Loucy (cell line): ENCODE measurements at regions not wholly inside any gene's neighbourhood (a gene's known extent, or its start where the extent isn't known, plus 50 kb on each side); places are given as distances from the start of the nearest gene placed in this dataset.

Source experiments
- EZH2phosphoT487 ChIP-seq: fragments of 200-600 bp; IDR thresholded peaks from 2 replicates; pipeline ENCODE4 v1.6.1; 2018; ENCODE audit warnings: antibody characterized with exemption, mild to moderate bottlenecking, moderate library complexity, borderline replicate concordance
- TF ChIP-seq, protein P1 (sequence below): fragments of 200-600 bp; sonication (generic); conservative IDR thresholded peaks from 2 replicates; pipeline ENCODE4 v1.5.1; 2014; ENCODE audit warnings: mild to moderate bottlenecking, antibody characterized with exemption, low read length

DNA sequence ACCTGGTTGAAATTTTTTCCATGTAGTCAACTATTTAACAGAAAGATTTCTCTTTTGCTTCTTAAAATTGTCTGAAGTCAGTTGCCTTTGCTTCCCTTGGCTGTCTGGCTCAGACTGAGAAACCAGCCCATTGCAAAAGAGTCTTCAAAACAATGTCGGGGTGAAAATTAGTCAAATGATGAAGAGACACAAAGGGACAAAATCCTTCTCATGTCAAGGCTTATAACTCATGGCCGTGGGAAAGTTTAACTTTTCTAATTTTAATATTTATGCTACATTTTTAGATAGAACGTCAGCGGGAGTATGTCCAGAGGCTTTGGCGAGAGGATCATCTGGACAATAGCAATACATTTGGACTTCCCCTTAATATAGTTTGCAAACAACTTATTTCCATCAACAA, 127.2 kb downstream of the CD164 start:
- TF ChIP-seq, protein P1, sequence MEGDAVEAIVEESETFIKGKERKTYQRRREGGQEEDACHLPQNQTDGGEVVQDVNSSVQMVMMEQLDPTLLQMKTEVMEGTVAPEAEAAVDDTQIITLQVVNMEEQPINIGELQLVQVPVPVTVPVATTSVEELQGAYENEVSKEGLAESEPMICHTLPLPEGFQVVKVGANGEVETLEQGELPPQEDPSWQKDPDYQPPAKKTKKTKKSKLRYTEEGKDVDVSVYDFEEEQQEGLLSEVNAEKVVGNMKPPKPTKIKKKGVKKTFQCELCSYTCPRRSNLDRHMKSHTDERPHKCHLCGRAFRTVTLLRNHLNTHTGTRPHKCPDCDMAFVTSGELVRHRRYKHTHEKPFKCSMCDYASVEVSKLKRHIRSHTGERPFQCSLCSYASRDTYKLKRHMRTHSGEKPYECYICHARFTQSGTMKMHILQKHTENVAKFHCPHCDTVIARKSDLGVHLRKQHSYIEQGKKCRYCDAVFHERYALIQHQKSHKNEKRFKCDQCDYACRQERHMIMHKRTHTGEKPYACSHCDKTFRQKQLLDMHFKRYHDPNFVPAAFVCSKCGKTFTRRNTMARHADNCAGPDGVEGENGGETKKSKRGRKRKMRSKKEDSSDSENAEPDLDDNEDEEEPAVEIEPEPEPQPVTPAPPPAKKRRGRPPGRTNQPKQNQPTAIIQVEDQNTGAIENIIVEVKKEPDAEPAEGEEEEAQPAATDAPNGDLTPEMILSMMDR, result no peak
- no peak for TF ChIP-seq EZH2phosphoT487
